ENCODE measurements at regions not wholly inside any gene's neighbourhood (a gene's known extent, or its start where the extent isn't known, plus 50 kb on each side); places are given as distances from the start of the nearest gene placed in this dataset.

- no peak for DNase-seq (ENCODE audit: low read depth, low spot score)
Measured at GRCh38 chr11:122234780-122235179, 118.8 kb upstream of the BLID start.

- DNase-seq (ENCODE audit: low read depth, low spot score), result no peak
Measured at GRCh38 chr11:122234257-122234656, 118.2 kb upstream of the BLID start.

- DNase-seq (ENCODE audit: low read depth, low spot score), result no peak
Measured at GRCh38 chr11:122232985-122233384, 117.0 kb upstream of the BLID start.

GRCh38 chr11:122230385-122230755 lies 114.4 kb upstream of the BLID start:
- DNase-seq (ENCODE audit: low read depth, low spot score), result no peak

- peak; percentile 51 for DNase-seq (ENCODE audit: low read depth, low spot score)
Measured at GRCh38 chr11:122229481-122230384, 113.7 kb upstream of the BLID start.

- DNase-seq (ENCODE audit: low read depth, low spot score), result no peak
Measured at GRCh38 chr11:122229078-122229477, 113.1 kb upstream of the BLID start.

- no peak for DNase-seq (ENCODE audit: low read depth, low spot score)
Measured at GRCh38 chr11:122226810-122227379, 110.9 kb upstream of the BLID start.

- DNase-seq (ENCODE audit: low read depth, low spot score), result no peak
Measured at GRCh38 chr11:122224867-122225266, 108.9 kb upstream of the BLID start.

- no peak for DNase-seq (ENCODE audit: low read depth, low spot score)
Measured at GRCh38 chr11:122220321-122220720, 104.3 kb upstream of the BLID start.

- DNase-seq (ENCODE audit: low read depth, low spot score), result no peak
Measured at GRCh38 chr11:122219791-122220190, 103.8 kb upstream of the BLID start.

- peak; percentile 92 for DNase-seq (ENCODE audit: low read depth, low spot score)
Measured at GRCh38 chr11:122215244-122215992, 99.4 kb upstream of the BLID start.

GRCh38 chr11:122214567-122214966 lies 98.6 kb upstream of the BLID start:
- no peak for DNase-seq (ENCODE audit: low read depth, low spot score)

- DNase-seq (ENCODE audit: low read depth, low spot score), result no peak
Measured at GRCh38 chr11:122214080-122214479, 98.1 kb upstream of the BLID start.

GRCh38 chr11:122213171-122213570 lies 97.2 kb upstream of the BLID start:
- DNase-seq (ENCODE audit: low read depth, low spot score), result no peak

- DNase-seq (ENCODE audit: low read depth, low spot score), result no peak
Measured at GRCh38 chr11:122210367-122210997, 94.5 kb upstream of the BLID start.

GRCh38 chr11:122209619-122210366 lies 93.8 kb upstream of the BLID start:
- no peak for DNase-seq (ENCODE audit: low read depth, low spot score)

GRCh38 chr11:122207921-122208764 lies 92.1 kb upstream of the BLID start:
- no peak for DNase-seq (ENCODE audit: low read depth, low spot score)

- no peak for DNase-seq (ENCODE audit: low read depth, low spot score)
Measured at GRCh38 chr11:122207505-122207904, 91.5 kb upstream of the BLID start.

GRCh38 chr11:122205036-122205435 lies 89.0 kb upstream of the BLID start:
- DNase-seq (ENCODE audit: low read depth, low spot score), result peak; percentile 12

GRCh38 chr11:122204206-122204605 lies 88.2 kb upstream of the BLID start:
- DNase-seq (ENCODE audit: low read depth, low spot score), result no peak

Data from ELF-1 (cell line).